ENCODE measurements at regions not wholly inside any gene's neighbourhood (a gene's known extent, or its start where the extent isn't known, plus 50 kb on each side); places are given as distances from the start of the nearest gene placed in this dataset.

- TF ChIP-seq, protein P1, sequence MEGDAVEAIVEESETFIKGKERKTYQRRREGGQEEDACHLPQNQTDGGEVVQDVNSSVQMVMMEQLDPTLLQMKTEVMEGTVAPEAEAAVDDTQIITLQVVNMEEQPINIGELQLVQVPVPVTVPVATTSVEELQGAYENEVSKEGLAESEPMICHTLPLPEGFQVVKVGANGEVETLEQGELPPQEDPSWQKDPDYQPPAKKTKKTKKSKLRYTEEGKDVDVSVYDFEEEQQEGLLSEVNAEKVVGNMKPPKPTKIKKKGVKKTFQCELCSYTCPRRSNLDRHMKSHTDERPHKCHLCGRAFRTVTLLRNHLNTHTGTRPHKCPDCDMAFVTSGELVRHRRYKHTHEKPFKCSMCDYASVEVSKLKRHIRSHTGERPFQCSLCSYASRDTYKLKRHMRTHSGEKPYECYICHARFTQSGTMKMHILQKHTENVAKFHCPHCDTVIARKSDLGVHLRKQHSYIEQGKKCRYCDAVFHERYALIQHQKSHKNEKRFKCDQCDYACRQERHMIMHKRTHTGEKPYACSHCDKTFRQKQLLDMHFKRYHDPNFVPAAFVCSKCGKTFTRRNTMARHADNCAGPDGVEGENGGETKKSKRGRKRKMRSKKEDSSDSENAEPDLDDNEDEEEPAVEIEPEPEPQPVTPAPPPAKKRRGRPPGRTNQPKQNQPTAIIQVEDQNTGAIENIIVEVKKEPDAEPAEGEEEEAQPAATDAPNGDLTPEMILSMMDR (IDR thresholded peaks at IDR 0.05), result no peak
- TF ChIP-seq EZH2 (IDR thresholded peaks at IDR 0.05; ENCODE audit: borderline replicate concordance, insufficient read depth, low read depth, low read length, poor library complexity, severe bottlenecking), result no peak
Measured at GRCh38 chr2:204289066-204289465, 256.2 kb upstream of the PARD3B start.
